Endothelial cell of umbilical vein (primary cell): ENCODE measurements at regions not wholly inside any gene's neighbourhood (a gene's known extent, or its start where the extent isn't known, plus 50 kb on each side); places are given as distances from the start of the nearest gene placed in this dataset.

Experiments used
- BruUV-seq: library from RNA; stranded (reverse); fragments of 400-500 nt; replicated peaks from 2 replicates; lab custom pipeline; 2021; lab: Mats Ljungman, UMichigan
- CTCF ChIA-PET: fragments of 300-600, 350-600 bp; sonication (Branson Sonifier 250); formaldehyde crosslinking; loops from one replicate; lab custom pipeline; 2021; ENCODE audit warnings: antibody characterized with exemption, inconsistent platforms; lab: Charles Lee
- POLR2A ChIA-PET: fragments of 300-600, 350-600 bp; sonication (Branson Sonifier 250); formaldehyde crosslinking; loops from one replicate; lab custom pipeline; 2021; ENCODE audit warnings: antibody characterized with exemption, inconsistent platforms; lab: Charles Lee
- DNase-seq: peaks from one replicate; pipeline ENCODE4 v3.0.0-alpha.2; 2011; ENCODE audit warnings: low read depth, low spot score
- FAIRE-seq: peaks from 2 replicates; lab custom pipeline; 2011; peaks lifted over from hg19 to GRCh38; lab: Jason Lieb, UNC
- H2AFZ ChIP-seq: 2 replicates; pipeline ENCODE4 v1.6.0; 2012; ENCODE audit warnings: low read depth, low read length, control low read depth, inconsistent platforms
- H3K27ac ChIP-seq: 2 replicates; pipeline ENCODE4 v1.5.1; 2011; ENCODE audit warnings: low read depth, mild to moderate bottlenecking, control low read depth, low read length, moderate library complexity; ENCODE audit not compliant: insufficient read depth
- H3K27me3 ChIP-seq, 2 experiments: 2 replicates each; pipeline versions ENCODE4 v1.6.0 to v1.6.1; 2011; ENCODE audit warnings: low read length in 2 of 2, mixed read lengths in 1 of 2; ENCODE audit not compliant: control insufficient read depth in 2 of 2, insufficient read depth in 2 of 2
- H3K36me3 ChIP-seq, 2 experiments: 2 replicates in 1 of 2; 3 replicates in 1 of 2; pipeline ENCODE4 v1.5.1; 2011; ENCODE audit warnings: low read length in 2 of 2, mild to moderate bottlenecking in 1 of 2, moderate library complexity in 1 of 2; ENCODE audit not compliant: control insufficient read depth in 2 of 2, insufficient read depth in 2 of 2; ENCODE audit errors: extremely low read depth in 1 of 2
- H3K4me1 ChIP-seq: 3 replicates; pipeline ENCODE4 v1.5.1; 2011; ENCODE audit warnings: mild to moderate bottlenecking, low read length; ENCODE audit not compliant: control insufficient read depth, insufficient read depth; ENCODE audit errors: extremely low read depth
- H3K4me2 ChIP-seq: 2 replicates; pipeline ENCODE4 v1.6.1; 2011; ENCODE audit warnings: low read length, control low read depth, mixed read lengths; ENCODE audit not compliant: insufficient read depth
- H3K4me3 ChIP-seq, 3 experiments: fragments of 200-600 bp in 1 of 3; sonication (generic), shearing (Covaris generic) in 1 of 3; replicated peaks in 1 of 3; 2 replicates each; pipeline ENCODE4 v1.5.1; 2011 to 2016; ENCODE audit warnings: control low read depth in 3 of 3, low read length in 3 of 3, mild to moderate bottlenecking in 2 of 3, inconsistent platforms in 1 of 3, low read depth in 1 of 3, moderate library complexity in 1 of 3; ENCODE audit not compliant: insufficient read depth in 1 of 3
- H3K79me2 ChIP-seq: 2 replicates; pipeline ENCODE4 v1.6.0; 2012; ENCODE audit warnings: low read length, inconsistent platforms; ENCODE audit not compliant: control insufficient read depth, insufficient read depth
- H3K9ac ChIP-seq: replicated peaks from 2 replicates; pipeline ENCODE3; 2011; ENCODE audit warnings: low read length, control low read depth; ENCODE audit not compliant: insufficient read depth; ENCODE audit errors: extremely low read depth
- H3K9me1 ChIP-seq: replicated peaks from 3 replicates; pipeline ENCODE4 v1.6.0; 2011; ENCODE audit warnings: mild to moderate bottlenecking, low read length; ENCODE audit not compliant: control insufficient read depth, insufficient read depth; ENCODE audit errors: extremely low read depth
- H3K9me3 ChIP-seq: replicated peaks from 2 replicates; pipeline ENCODE4 v1.5.1; 2012; ENCODE audit warnings: low read length, inconsistent platforms; ENCODE audit not compliant: control insufficient read depth, insufficient read depth
- H4K20me1 ChIP-seq: replicated peaks from 2 replicates; pipeline ENCODE3; 2011; ENCODE audit warnings: mild to moderate bottlenecking, low read length; ENCODE audit not compliant: control insufficient read depth, insufficient read depth; ENCODE audit errors: extremely low read depth
- CTCF ChIP-seq, 2 donors: IDR thresholded peaks; 1 replicate in 1 of 2; 2 replicates in 1 of 2; pipeline ENCODE4 v1.5.1; 2011; ENCODE audit warnings: low read length in 2 of 2, mild to moderate bottlenecking in 2 of 2, moderate library complexity in 2 of 2, control low read depth in 1 of 2, inconsistent platforms in 1 of 2, low read depth in 1 of 2; ENCODE audit not compliant: insufficient read depth in 1 of 2; ENCODE audit errors: extremely low read depth in 1 of 2
- EZH2 ChIP-seq: IDR thresholded peaks from 2 replicates; pipeline ENCODE4 v1.6.1; 2012; ENCODE audit warnings: borderline replicate concordance, low read depth, mild to moderate bottlenecking, moderate library complexity, low read length, inconsistent platforms; ENCODE audit not compliant: severe bottlenecking
- FOS ChIP-seq: IDR thresholded peaks from 2 replicates; pipeline ENCODE4 v1.6.1; 2011; ENCODE audit warnings: mild to moderate bottlenecking, low read length, moderate library complexity, borderline replicate concordance; ENCODE audit not compliant: insufficient read depth
- GATA2 ChIP-seq: IDR thresholded peaks from 2 replicates; pipeline ENCODE4 v1.7.0; 2011; ENCODE audit warnings: low read depth, mild to moderate bottlenecking, moderate library complexity, mixed read lengths, low read length; ENCODE audit not compliant: insufficient read length, insufficient read depth
- JUN ChIP-seq: IDR thresholded peaks from 2 replicates; pipeline ENCODE4 v1.6.1; 2011; ENCODE audit warnings: borderline replicate concordance, low read depth; ENCODE audit not compliant: insufficient read length, insufficient read depth
- MAX ChIP-seq: IDR thresholded peaks from 2 replicates; pipeline ENCODE4 v1.6.1; 2011; ENCODE audit not compliant: insufficient read depth, insufficient read length
- MYC ChIP-seq: IDR thresholded peaks from one replicate; pipeline ENCODE4 v1.6.1; 2011; ENCODE audit warnings: mild to moderate bottlenecking, low read depth, low read length
- POLR2A ChIP-seq: IDR thresholded peaks from 2 replicates; pipeline ENCODE4 v1.6.1; 2012; ENCODE audit warnings: low read depth, mild to moderate bottlenecking, control low read depth, low read length
- POLR2AphosphoS5 ChIP-seq: IDR thresholded peaks from 2 replicates; pipeline ENCODE4 v1.6.1; 2012; ENCODE audit warnings: low read depth, mild to moderate bottlenecking, control low read depth, low read length, moderate library complexity; ENCODE audit not compliant: insufficient read depth
- dilution Hi-C: fragments of 300-500 bp; cut with MboI; formaldehyde crosslinking; loops from one replicate; pipeline ENCODE4 v1.15.0; 2019; ENCODE audit warnings: low sequenced_read_pairs; ENCODE audit not compliant: extremely low pct_ligation_motif_present
- intact Hi-C: fragments of 100-400 bp; cut with micrococcal nuclease; formaldehyde crosslinking; loops from one replicate; pipeline ENCODE4 v1.10.0; 2022

GRCh38 chr17:36756695-36757094 is 155.3 kb downstream of the MRM1 start:
- Histone ChIP-seq H2AFZ (no peak overlapping the region), H3K27ac (no peak overlapping the region), H3K4me2 (no peak overlapping the region), H3K27me3 (peaks cover 0 to 4% of the 10 kb centered on the region in 2 experiments), H3K36me3 (no peaks in the 10 kb centered on the region), H3K9me3 (no peaks in the 10 kb centered on the region), H3K79me2 (no peaks in the 10 kb centered on the region), H3K4me1 (no peaks in the 10 kb centered on the region), H3K9me1 (no peaks in the 10 kb centered on the region), H4K20me1 (no peaks in the 10 kb centered on the region), H3K9ac (no peak overlapping the region), H3K4me3 (no peak overlapping the region)
- intact Hi-C loops, result no loop called here
- DNase-seq (no peak), FAIRE-seq (no peak)
- ChIA-PET CTCF (no interaction called here), POLR2A (no interaction called here)
- TF ChIP-seq POLR2AphosphoS5 (no peak), JUN (no peak), CTCF (IDR thresholded peaks at IDR 0.05; ENCODE audit: extremely low read depth in 1 of 2, insufficient read depth in 1 of 2, low read depth in 1 of 2, low read length in 2 of 2) (no peak), MAX (no peak), FOS (no peak), MYC (no peak), EZH2 (no peak), GATA2 (no peak), POLR2A (no peak)
- dilution Hi-C loops, result no loop called here
- BruUV-seq, result no TSS peak
